DOHH2 (cell line): ENCODE measurements at regions not wholly inside any gene's neighbourhood (a gene's known extent, or its start where the extent isn't known, plus 50 kb on each side); places are given as distances from the start of the nearest gene placed in this dataset.

Experiments
- H3F3A ChIP-seq: fragments of 200-600 bp; sonication (generic), shearing (Covaris generic); 2 replicates; pipeline ENCODE4 v1.6.0; 2016; ENCODE audit warnings: antibody characterized with exemption, mild to moderate bottlenecking; ENCODE audit not compliant: control insufficient read depth, insufficient read depth
- H3K27ac ChIP-seq: fragments of 200-600 bp; sonication (generic); 2 replicates; pipeline ENCODE4 v1.5.1; 2014; ENCODE audit warnings: low read depth, mild to moderate bottlenecking, low read length, moderate library complexity
- H3K27me3 ChIP-seq: fragments of 200-600 bp; sonication (generic); 2 replicates; pipeline ENCODE4 v1.6.1; 2014; ENCODE audit warnings: mild to moderate bottlenecking, low read length, mixed read lengths; ENCODE audit not compliant: control insufficient read depth
- H3K36me3 ChIP-seq: fragments of 200-600 bp; sonication (generic); 2 replicates; pipeline ENCODE4 v1.6.1; 2014; ENCODE audit warnings: mild to moderate bottlenecking, low read length, moderate library complexity, mixed read lengths; ENCODE audit not compliant: control insufficient read depth
- H3K4me1 ChIP-seq: fragments of 200-600 bp; sonication (generic); 2 replicates; pipeline ENCODE4 v1.6.1; 2014; ENCODE audit warnings: mild to moderate bottlenecking, low read length, mixed read lengths; ENCODE audit not compliant: control insufficient read depth
- H3K4me2 ChIP-seq: fragments of 200-600 bp; sonication (generic); 2 replicates; pipeline ENCODE4 v1.6.0; 2014; ENCODE audit warnings: mild to moderate bottlenecking, low read length, moderate library complexity
- H3K4me3 ChIP-seq: fragments of 200-600 bp; sonication (generic); 2 replicates; pipeline ENCODE4 v1.5.1; 2014; ENCODE audit warnings: mild to moderate bottlenecking, low read length, mixed read lengths
- H3K79me2 ChIP-seq: fragments of 200-600 bp; sonication (generic); 2 replicates; pipeline ENCODE4 v1.6.1; 2014; ENCODE audit warnings: mild to moderate bottlenecking, low read length, mixed read lengths; ENCODE audit not compliant: control insufficient read depth
- H3K9me2 ChIP-seq: fragments of 200-600 bp; sonication (generic); replicated peaks from 2 replicates; pipeline ENCODE4 v1.6.1; 2014; ENCODE audit warnings: mild to moderate bottlenecking, low read length, mixed read lengths; ENCODE audit not compliant: control insufficient read depth
- H3K9me3 ChIP-seq: fragments of 200-600 bp; sonication (generic); 2 replicates; pipeline ENCODE4 v1.6.1; 2014; ENCODE audit warnings: antibody characterized with exemption, low read length, mixed read lengths; ENCODE audit not compliant: control insufficient read depth, insufficient read depth
- H4K20me1 ChIP-seq: fragments of 200-600 bp; sonication (generic); 2 replicates; pipeline ENCODE4 v1.6.0; 2014; ENCODE audit warnings: low read depth, mild to moderate bottlenecking, antibody characterized with exemption, low read length, moderate library complexity; ENCODE audit not compliant: control insufficient read depth, insufficient read depth
- CTCF ChIP-seq: fragments of 200-600 bp; sonication (generic); IDR thresholded peaks from one replicate; pipeline ENCODE4 v1.5.1; 2014; ENCODE audit warnings: antibody characterized with exemption, mild to moderate bottlenecking, low read depth, low read length; ENCODE audit not compliant: poor library complexity, severe bottlenecking
- EZH2phosphoT487 ChIP-seq: fragments of 200-600 bp; sonication (generic); IDR thresholded peaks from 2 replicates; pipeline ENCODE4 v1.6.1; 2017; ENCODE audit warnings: borderline replicate concordance, mild to moderate bottlenecking, antibody characterized with exemption, low read length, moderate library complexity, mixed read lengths

- TF ChIP-seq EZH2phosphoT487 (no peak), CTCF (no peak)
- H3K36me3 ChIP-seq, result no peaks in the 10 kb centered on the region
- no peak overlapping the region for H3K4me3 ChIP-seq
- no peak overlapping the region for H3K4me2 ChIP-seq
- H3K27ac ChIP-seq, result no peak overlapping the region
- H3K9me3 ChIP-seq, result no peaks in the 10 kb centered on the region
- no peaks in the 10 kb centered on the region for H3K9me2 ChIP-seq
- H3K27me3 ChIP-seq, result peaks cover 25% of the 10 kb centered on the region
- H3K4me1 ChIP-seq, result no peaks in the 10 kb centered on the region
- H3K79me2 ChIP-seq, result no peaks in the 10 kb centered on the region
- no peaks in the 10 kb centered on the region for H3F3A ChIP-seq
- H4K20me1 ChIP-seq, result no peaks in the 10 kb centered on the region
These were observed 64.2 kb upstream of the CASZ1 start for GRCh38 chr1:10860682-10861081.

GRCh38 chr1:10861822-10862221, 65.4 kb upstream of the CASZ1 start:
- Histone ChIP-seq H3K9me2 (no peaks in the 10 kb centered on the region), H3K27ac (no peak overlapping the region), H3F3A (no peaks in the 10 kb centered on the region), H3K4me2 (no peak overlapping the region), H3K27me3 (peaks cover 34% of the 10 kb centered on the region), H4K20me1 (no peaks in the 10 kb centered on the region), H3K9me3 (no peaks in the 10 kb centered on the region), H3K79me2 (no peaks in the 10 kb centered on the region), H3K4me1 (no peaks in the 10 kb centered on the region; the same call in 1 of the 2 replicates), H3K36me3 (no peaks in the 10 kb centered on the region), H3K4me3 (no peak overlapping the region)
- TF ChIP-seq CTCF (no peak), EZH2phosphoT487 (no peak)

- no peak overlapping the region for H3K27ac ChIP-seq
- H3K4me2 ChIP-seq, result no peak overlapping the region
- no peak for TF ChIP-seq CTCF
- no peak for TF ChIP-seq EZH2phosphoT487
- no peaks in the 10 kb centered on the region for H3K9me3 ChIP-seq
- no peaks in the 10 kb centered on the region for H3K79me2 ChIP-seq
- no peaks in the 10 kb centered on the region for H4K20me1 ChIP-seq
- no peaks in the 10 kb centered on the region for H3K36me3 ChIP-seq
- H3K27me3 ChIP-seq, result peaks cover 41% of the 10 kb centered on the region
- H3K9me2 ChIP-seq, result no peaks in the 10 kb centered on the region
- no peaks in the 10 kb centered on the region for H3F3A ChIP-seq
- peaks cover 3% of the 10 kb centered on the region; the same call in 1 of the 2 replicates for H3K4me1 ChIP-seq
- no peak overlapping the region for H3K4me3 ChIP-seq
These were observed 66.4 kb upstream of the CASZ1 start for GRCh38 chr1:10862743-10863335.
